Upper lobe of left lung (tissue), 4 donors: ENCODE measurements at regions not wholly inside any gene's neighbourhood (a gene's known extent, or its start where the extent isn't known, plus 50 kb on each side); places are given as distances from the start of the nearest gene placed in this dataset.

Source experiments
- CTCF ChIP-seq, 6 experiments: fragments of 450-650 bp in 4 of 6; fragments of 200-600 bp in 2 of 6; sonication (generic) in 2 of 6; IDR thresholded peaks; one replicate each; pipeline ENCODE4 v1.5.1; 2016 to 2019; ENCODE audit warnings: antibody characterized with exemption in 6 of 6
- POLR2A ChIP-seq, 4 donors: fragments of 450-650 bp; IDR thresholded peaks; one replicate each; pipeline ENCODE4 v1.5.1; 2016 to 2017; ENCODE audit warnings: antibody characterized with exemption in 4 of 4, mild to moderate bottlenecking in 2 of 4

DNA sequence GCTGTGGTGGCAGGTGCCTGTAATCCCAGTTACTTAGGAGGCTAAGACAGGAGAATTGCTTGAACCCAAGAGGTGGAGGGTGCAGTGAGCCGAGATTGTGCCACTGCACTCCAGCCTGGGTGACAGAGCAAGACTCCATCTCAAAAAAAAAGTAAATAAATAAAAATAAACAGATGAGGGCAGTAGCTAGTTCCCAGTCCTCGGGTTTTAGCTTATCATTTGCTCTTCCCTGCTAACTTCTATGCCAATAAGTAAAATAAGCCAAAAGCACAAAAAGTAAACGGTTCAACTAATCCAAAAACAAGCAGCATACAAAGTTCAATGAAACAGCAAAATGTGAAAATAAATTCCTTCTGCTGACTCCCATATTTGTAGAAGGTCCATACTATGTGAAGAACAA is 133.0 kb upstream of the TMCC3 start:
- TF ChIP-seq CTCF (IDR thresholded peaks at IDR 0.05), result no peak
- no peak for TF ChIP-seq POLR2A (IDR thresholded peaks at IDR 0.05)
